Ascending aorta (tissue), 2 donors: ENCODE measurements at regions not wholly inside any gene's neighbourhood (a gene's known extent, or its start where the extent isn't known, plus 50 kb on each side); places are given as distances from the start of the nearest gene placed in this dataset.

Experiments used
- DNase-seq, 2 donors: peaks; one replicate each; pipeline ENCODE4 v3.0.0-alpha.2; 2019; ENCODE audit warnings: low spot score in 2 of 2
- H3K27ac ChIP-seq, 2 donors: fragments of 200-600 bp; sonication (generic); one replicate each; pipeline ENCODE4 v1.5.1; 2016 to 2017; ENCODE audit warnings: mild to moderate bottlenecking in 1 of 2
- H3K27me3 ChIP-seq: fragments of 200-600 bp; sonication (generic); one replicate; pipeline ENCODE4 v1.5.1; 2017
- H3K36me3 ChIP-seq, 2 donors: fragments of 200-600 bp; sonication (generic); one replicate each; pipeline ENCODE4 v1.5.1; 2016
- H3K4me1 ChIP-seq, 2 donors: fragments of 200-600 bp; sonication (generic); one replicate each; pipeline ENCODE4 v1.5.1; 2016 to 2017; ENCODE audit warnings: mild to moderate bottlenecking in 1 of 2
- H3K4me3 ChIP-seq, 2 donors: fragments of 200-600 bp; sonication (generic); one replicate each; pipeline ENCODE4 v1.5.1; 2016 to 2017; ENCODE audit warnings: mild to moderate bottlenecking in 1 of 2
- H3K9me3 ChIP-seq, 2 donors: fragments of 200-600 bp; sonication (generic); one replicate each; pipeline ENCODE4 v1.5.1; 2016
- intact Hi-C: fragments of 100-400 bp; cut with DNase I; formaldehyde crosslinking; loops from one replicate; pipeline ENCODE4 v1.15.1; 2023
- TF ChIP-seq, protein P1 (sequence below), 3 experiments: fragments of 200-600 bp in 2 of 3; fragments of 450-650 bp in 1 of 3; sonication (generic) in 2 of 3; IDR thresholded peaks; one replicate each; pipeline ENCODE4 v1.5.1; 2016 to 2019; ENCODE audit warnings: antibody characterized with exemption in 3 of 3, mild to moderate bottlenecking in 1 of 3, moderate library complexity in 1 of 3

DNA sequence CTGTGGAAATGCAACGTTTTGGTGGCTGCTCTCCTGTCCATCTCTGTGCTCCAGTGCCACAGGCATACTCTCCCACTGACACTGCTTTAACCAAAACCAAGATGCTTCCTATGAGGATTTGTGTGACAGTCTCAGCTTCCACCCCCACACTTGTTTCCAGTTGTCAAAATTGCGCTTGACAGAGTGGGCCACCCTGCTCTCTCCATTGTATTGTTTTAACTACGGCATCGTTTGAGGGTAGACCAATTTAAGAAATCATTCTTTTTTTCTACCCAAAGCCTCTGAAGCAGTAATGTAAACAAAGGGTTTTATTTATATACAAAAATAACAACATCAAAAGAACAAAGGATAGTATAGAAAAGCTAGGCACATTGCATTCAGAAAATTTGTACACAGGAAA is 178.0 kb downstream of the INHBA start:
- Histone ChIP-seq H3K4me1 (no peaks in the 10 kb centered on the region), H3K4me3 (no peak overlapping the region), H3K36me3 (no peaks in the 10 kb centered on the region), H3K27me3 (no peaks in the 10 kb centered on the region), H3K9me3 (no peaks in the 10 kb centered on the region), H3K27ac (no peak overlapping the region)
- intact Hi-C loops = no loop called here
- TF ChIP-seq, protein P1, sequence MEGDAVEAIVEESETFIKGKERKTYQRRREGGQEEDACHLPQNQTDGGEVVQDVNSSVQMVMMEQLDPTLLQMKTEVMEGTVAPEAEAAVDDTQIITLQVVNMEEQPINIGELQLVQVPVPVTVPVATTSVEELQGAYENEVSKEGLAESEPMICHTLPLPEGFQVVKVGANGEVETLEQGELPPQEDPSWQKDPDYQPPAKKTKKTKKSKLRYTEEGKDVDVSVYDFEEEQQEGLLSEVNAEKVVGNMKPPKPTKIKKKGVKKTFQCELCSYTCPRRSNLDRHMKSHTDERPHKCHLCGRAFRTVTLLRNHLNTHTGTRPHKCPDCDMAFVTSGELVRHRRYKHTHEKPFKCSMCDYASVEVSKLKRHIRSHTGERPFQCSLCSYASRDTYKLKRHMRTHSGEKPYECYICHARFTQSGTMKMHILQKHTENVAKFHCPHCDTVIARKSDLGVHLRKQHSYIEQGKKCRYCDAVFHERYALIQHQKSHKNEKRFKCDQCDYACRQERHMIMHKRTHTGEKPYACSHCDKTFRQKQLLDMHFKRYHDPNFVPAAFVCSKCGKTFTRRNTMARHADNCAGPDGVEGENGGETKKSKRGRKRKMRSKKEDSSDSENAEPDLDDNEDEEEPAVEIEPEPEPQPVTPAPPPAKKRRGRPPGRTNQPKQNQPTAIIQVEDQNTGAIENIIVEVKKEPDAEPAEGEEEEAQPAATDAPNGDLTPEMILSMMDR (IDR thresholded peaks at IDR 0.05) = no peak
- DNase-seq = no peak

DNA sequence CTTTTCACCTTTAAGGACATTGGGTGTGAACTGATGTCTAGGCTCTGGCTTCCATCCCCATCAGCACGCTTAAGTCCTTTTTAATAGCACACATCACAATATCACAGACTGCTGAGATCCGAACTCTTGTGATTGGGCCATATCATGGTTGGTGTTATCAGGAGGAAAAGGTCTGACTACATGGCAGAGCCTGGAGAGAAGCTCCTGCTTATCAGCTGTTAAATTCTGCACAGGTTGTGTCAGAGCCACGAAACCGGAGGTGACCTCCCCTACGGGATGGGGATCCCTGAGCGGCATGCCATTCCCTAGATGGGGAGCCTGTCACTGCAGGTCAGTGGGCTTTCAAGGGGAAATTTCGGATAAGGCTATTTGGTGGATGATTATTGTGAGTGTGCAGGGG is 182.4 kb downstream of the INHBA start:
- Histone ChIP-seq H3K27ac (no peak overlapping the region), H3K27me3 (no peaks in the 10 kb centered on the region), H3K9me3 (no peaks in the 10 kb centered on the region), H3K4me1 (no peaks in the 10 kb centered on the region), H3K4me3 (no peak overlapping the region), H3K36me3 (no peaks in the 10 kb centered on the region)
- TF ChIP-seq, protein P1 (IDR thresholded peaks at IDR 0.05) = no peak
- DNase-seq = no peak
- intact Hi-C loops = no loop called here

DNA sequence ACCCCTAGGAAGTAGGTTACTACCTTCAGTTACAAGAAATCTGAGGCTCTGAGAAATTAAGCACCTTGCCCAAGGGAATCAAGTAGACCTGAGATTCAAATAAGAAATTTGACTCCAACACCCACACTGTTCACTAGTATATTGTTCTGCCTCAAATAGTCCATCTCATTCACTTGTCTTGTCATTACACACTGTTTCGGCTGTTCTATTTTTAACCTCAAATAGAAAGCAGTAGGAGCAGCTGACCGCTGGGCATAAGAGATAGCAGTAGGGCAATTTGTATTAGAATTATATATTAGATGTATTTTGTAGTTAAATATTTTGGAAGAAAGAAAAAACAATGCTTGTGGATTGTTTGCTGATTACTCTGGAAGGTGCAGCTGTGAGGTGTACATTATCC is 185.1 kb downstream of the INHBA start:
- no peak for DNase-seq
- Histone ChIP-seq H3K36me3 (no peaks in the 10 kb centered on the region), H3K4me1 (no peaks in the 10 kb centered on the region), H3K4me3 (no peak overlapping the region), H3K27me3 (no peaks in the 10 kb centered on the region), H3K9me3 (no peaks in the 10 kb centered on the region), H3K27ac (no peak overlapping the region)
- intact Hi-C loops = no loop called here
- TF ChIP-seq, protein P1 (IDR thresholded peaks at IDR 0.05) = no peak

DNA sequence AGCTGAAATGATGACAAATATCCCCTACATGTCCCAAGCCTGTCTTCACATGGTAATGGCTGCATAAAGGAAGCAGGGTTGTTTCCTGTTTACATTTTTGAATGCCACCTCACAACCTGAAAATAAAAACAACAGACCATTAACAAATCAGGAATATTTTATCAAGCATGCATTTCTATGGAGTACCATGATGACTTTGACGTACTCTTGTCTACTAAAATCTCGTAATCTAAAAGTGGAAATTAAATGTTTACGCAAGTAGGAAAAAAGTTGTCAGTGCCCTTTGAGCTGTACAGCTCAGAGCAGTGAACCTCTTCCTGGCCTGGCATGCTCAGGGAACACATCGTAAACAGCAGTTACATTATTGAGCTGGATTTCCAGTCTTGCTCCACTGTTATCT is 194.1 kb downstream of the INHBA start:
- DNase-seq = no peak
- Histone ChIP-seq H3K27ac (no peak overlapping the region), H3K27me3 (no peaks in the 10 kb centered on the region), H3K4me3 (no peak overlapping the region), H3K36me3 (no peaks in the 10 kb centered on the region), H3K9me3 (no peaks in the 10 kb centered on the region), H3K4me1 (no peaks in the 10 kb centered on the region)
- intact Hi-C loops = no loop called here
- TF ChIP-seq, protein P1 (IDR thresholded peaks at IDR 0.05) = no peak

DNA sequence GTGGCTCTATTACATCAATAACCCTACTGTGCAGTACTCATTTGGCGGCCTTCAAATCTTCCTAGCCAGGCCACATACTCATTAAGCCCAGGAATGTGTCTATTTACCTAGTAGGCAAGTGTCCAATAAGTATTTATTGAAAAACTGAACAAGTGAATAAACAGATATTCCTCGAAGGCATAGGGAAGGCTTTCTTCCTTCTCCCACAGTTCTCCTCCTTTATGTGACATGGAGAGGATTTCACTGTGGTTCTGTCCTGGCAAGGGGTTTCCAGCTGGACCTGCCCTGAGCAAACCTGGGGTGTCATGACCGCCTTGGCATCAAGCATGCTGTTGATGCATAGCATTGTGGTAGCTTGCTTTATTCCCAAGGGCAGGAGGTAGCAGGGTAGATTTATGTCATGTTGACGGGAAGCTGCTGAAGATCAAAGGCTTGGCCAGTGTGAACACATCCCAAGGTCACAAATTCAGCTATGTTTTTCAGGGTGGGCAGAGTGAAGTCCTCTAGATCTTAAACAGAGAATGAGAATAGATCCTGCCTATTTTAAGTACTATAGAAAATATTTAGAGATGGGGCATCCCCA is 195.1 kb downstream of the INHBA start:
- TF ChIP-seq, protein P1 (IDR thresholded peaks at IDR 0.05) = no peak
- no peak for DNase-seq
- intact Hi-C loops = no loop called here

More for the DNA sequence above, 195.1 kb downstream of the INHBA start:
- no peak overlapping the region for H3K4me3 ChIP-seq
- no peak overlapping the region for H3K27ac ChIP-seq
- H3K4me1 ChIP-seq = no peaks in the 10 kb centered on the region
- H3K9me3 ChIP-seq = no peaks in the 10 kb centered on the region
- H3K27me3 ChIP-seq = no peaks in the 10 kb centered on the region
- no peaks in the 10 kb centered on the region for H3K36me3 ChIP-seq
